GM13976 (cell line): ENCODE measurements at regions not wholly inside any gene's neighbourhood (a gene's known extent, or its start where the extent isn't known, plus 50 kb on each side); places are given as distances from the start of the nearest gene placed in this dataset.

ENCODE experiments used
- DNase-seq: peaks from one replicate; pipeline ENCODE4 v3.0.0; 2012; ENCODE audit warnings: low spot score
- CTCF ChIP-seq: IDR thresholded peaks from 2 replicates; pipeline ENCODE4 v1.5.1; 2012; ENCODE audit warnings: borderline replicate concordance, mild to moderate bottlenecking; ENCODE audit not compliant: insufficient read depth; ENCODE audit errors: extremely low read depth, missing control alignments, control extremely low read depth
- in situ Hi-C: fragments of 300-500 bp; cut with MboI; formaldehyde crosslinking; loops from one replicate; pipeline ENCODE4 v1.12.0; 2022; ENCODE audit warnings: low sequenced_read_pairs, mixed read lengths, inconsistent platforms; ENCODE audit not compliant: unreplicated experiment

- in situ Hi-C loops = no loop called here
- no peak for TF ChIP-seq CTCF
- DNase-seq = no peak
Measured at GRCh38 chr1:17965515-17966100, 142.0 kb upstream of the IGSF21 start.

DNA sequence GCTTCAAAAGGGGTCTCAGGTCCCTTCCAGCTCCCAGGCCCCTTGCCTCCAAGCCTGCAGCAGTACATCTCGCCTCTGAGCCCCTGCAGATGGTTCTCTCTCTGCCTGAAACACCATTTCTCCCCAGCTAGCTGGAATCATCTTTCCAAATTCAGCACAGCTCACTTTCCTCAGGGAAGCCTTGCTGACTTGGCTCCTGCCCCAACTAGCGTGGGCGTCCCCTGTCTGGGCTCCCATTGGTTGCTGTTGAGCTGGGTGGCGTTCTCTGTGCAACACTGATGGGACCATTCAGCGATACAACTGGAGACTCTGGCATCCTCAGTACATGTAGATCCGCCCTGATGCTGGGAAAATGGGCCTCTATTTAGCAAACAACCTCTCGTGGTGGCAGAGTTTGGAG is 141.3 kb upstream of the IGSF21 start:
- no peak for TF ChIP-seq CTCF
- in situ Hi-C loops = no loop called here
- no peak for DNase-seq

DNA sequence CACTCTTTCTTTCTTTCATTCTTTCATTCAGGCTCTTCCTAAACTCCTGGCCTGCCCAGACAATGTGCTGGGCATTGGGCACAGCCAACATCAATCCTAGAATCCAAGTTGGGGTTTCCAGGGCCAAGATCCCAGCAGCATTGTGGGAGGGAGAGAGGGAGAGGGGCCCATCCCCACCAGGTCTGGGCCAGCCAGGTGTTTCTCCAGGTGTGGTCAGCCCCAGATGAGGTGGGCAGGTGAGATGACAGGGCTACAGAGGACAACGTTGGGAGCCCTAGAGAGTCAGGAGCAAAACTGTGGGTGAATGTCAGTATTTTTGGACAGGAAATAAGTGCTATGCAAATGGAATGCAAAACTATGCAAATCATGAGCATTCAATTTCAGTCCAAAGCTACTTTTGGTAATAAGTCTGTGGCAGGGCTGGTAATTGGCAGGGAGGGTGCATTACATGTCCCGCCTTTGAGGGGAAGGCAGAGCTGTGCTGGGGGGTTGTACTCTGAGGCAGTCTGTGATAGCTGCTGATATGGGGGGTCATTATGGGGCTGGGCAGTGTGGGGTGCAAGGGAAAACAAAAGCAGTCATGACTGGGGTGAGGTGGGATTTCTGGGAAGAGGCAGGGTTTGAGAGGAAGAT is 139.9 kb upstream of the IGSF21 start:
- TF ChIP-seq CTCF = no peak
- DNase-seq = no peak
- in situ Hi-C loops = no loop called here

DNA sequence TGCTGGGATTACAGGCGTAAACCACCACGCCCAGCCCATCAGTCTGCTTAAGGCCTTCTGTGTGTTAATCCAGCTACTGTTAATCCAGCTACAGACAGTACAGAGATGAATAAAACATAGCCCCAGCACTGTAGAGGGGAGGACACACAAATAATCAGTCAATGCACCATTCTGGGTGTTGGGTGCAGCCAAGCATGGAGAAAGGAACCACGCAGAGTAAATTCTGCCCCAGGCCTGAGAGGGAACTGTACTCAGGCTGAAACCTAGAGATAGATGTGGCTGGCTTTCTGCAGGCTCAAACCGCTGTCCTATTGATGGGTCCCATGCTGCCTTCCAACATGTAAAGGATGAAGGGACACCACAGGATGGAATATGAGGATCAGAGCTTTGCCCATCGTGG is 136.8 kb upstream of the IGSF21 start:
- TF ChIP-seq CTCF = no peak
- DNase-seq = no peak
- in situ Hi-C loops = no loop called here

DNA sequence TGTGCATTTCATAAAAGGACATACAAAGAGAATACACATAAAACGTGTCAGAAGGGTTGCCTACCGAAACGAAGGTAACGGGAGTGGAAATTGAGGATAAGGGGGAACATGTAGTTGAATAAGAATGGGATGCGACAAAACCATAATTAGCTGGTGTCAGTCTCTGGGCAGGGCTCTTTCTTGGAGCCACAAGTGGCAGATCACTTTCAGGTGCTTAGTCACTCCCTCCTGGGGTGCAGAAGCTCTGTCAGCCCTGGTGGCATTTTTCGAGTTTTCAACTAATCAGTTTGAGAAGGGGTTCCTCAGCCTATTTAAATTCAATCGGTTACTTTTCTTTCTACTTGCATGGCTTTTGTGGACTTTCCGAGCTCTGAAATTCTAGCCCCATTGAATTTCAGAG is 133.9 kb upstream of the IGSF21 start:
- in situ Hi-C loops = no loop called here
- no peak for DNase-seq

DNA sequence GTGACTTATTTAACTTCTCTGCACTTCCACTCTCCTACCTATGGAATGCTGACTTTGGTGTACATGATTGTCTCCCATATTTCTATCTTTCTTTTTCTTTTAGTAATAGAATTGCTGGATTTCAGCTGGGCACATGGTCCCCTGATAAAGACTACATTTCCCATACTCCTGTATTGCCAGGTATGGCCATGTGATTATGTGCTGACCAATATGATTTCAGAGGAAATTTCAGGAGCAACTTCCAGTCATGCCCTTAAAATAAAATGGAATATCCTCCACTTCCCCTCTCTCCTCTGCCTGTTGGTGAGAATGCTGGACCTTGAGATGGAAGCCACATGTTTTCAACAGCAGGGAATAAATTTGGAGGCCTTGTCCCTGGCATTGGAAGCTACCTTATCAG is 130.7 kb upstream of the IGSF21 start:
- DNase-seq = no peak
- in situ Hi-C loops = no loop called here
- TF ChIP-seq CTCF = no peak

More for the DNA sequence above, 133.9 kb upstream of the IGSF21 start:
- TF ChIP-seq CTCF = no peak
